MCF 10A (cell line): ENCODE measurements at regions not wholly inside any gene's neighbourhood (a gene's known extent, or its start where the extent isn't known, plus 50 kb on each side); places are given as distances from the start of the nearest gene placed in this dataset.

Experiments
- BruUV-seq: library from RNA; stranded (reverse); fragments of 400-500 nt; replicated peaks from 2 replicates; lab custom pipeline; 2021; lab: Mats Ljungman, UMichigan
- CTCF ChIA-PET: fragments of 300-600 bp; sonication (Branson Sonifier 250); formaldehyde crosslinking; extraction: SDS; loops from one replicate; lab custom pipeline; 2021; ENCODE audit warnings: antibody characterized with exemption, inconsistent platforms; lab: Yijun Ruan, JAX
- POLR2A ChIA-PET: fragments of 300-600, 350-650 bp; sonication (Branson Sonifier 250); formaldehyde crosslinking; extraction: SDS; loops from one replicate; lab custom pipeline; 2020; ENCODE audit warnings: antibody characterized with exemption, inconsistent platforms; lab: Yijun Ruan, JAX
- DNase-seq: peaks from one replicate; pipeline ENCODE4 v3.0.0-alpha.2; 2018; ENCODE audit not compliant: unreplicated experiment
- H3K27ac Mint-ChIP-seq: one replicate; pipeline ENCODE4 v1.8.0; 2022; ENCODE audit warnings: mild to moderate bottlenecking, low read depth, mixed read lengths; ENCODE audit not compliant: unreplicated experiment
- H3K27me3 Mint-ChIP-seq: one replicate; pipeline ENCODE4 v1.8.0; 2022; ENCODE audit warnings: mixed read lengths; ENCODE audit not compliant: insufficient read depth, unreplicated experiment
- H3K36me3 Mint-ChIP-seq: one replicate; pipeline ENCODE4 v1.8.0; 2022; ENCODE audit warnings: mild to moderate bottlenecking, moderate library complexity, mixed read lengths; ENCODE audit not compliant: insufficient read depth, unreplicated experiment
- H3K4me1 Mint-ChIP-seq: one replicate; pipeline ENCODE4 v1.8.0; 2022; ENCODE audit warnings: mixed read lengths; ENCODE audit not compliant: insufficient read depth, unreplicated experiment
- H3K4me3 Mint-ChIP-seq: one replicate; pipeline ENCODE4 v1.8.0; 2022; ENCODE audit warnings: mild to moderate bottlenecking, moderate library complexity, mixed read lengths; ENCODE audit not compliant: unreplicated experiment
- H3K9me3 Mint-ChIP-seq: one replicate; pipeline ENCODE4 v1.8.0; 2022; ENCODE audit warnings: mixed read lengths; ENCODE audit not compliant: unreplicated experiment
- CTCF ChIP-seq: fragments of 200-600 bp; IDR thresholded peaks from one replicate; pipeline ENCODE4 v1.8.0; 2022; ENCODE audit warnings: antibody characterized with exemption, mild to moderate bottlenecking; ENCODE audit not compliant: unreplicated experiment
- intact Hi-C: fragments of 100-400 bp; cut with micrococcal nuclease; formaldehyde crosslinking; loops from 2 replicates; pipeline ENCODE4 v1.14.1; 2022

GRCh38 chr6:129764761-129765407, 54.9 kb upstream of the ARHGAP18 start:
- ChIA-PET CTCF (interaction anchor here (0.8 to 2.2 kb wide), 3 partner anchors 10 to 167 kb away, joined by 4 to 9 read pairs (median 4); no protein-coding TSS in a partner anchor), POLR2A (interaction anchor here (0.9 kb wide), 1 partner anchor 16 kb away, joined by 4 read pairs; no protein-coding TSS in a partner anchor)
- no peaks in the 10 kb centered on the region for H3K27me3 Mint-ChIP-seq
- no peaks in the 10 kb centered on the region for H3K9me3 Mint-ChIP-seq
- no peak for DNase-seq
- no TSS peak for BruUV-seq
- H3K4me3 Mint-ChIP-seq, result no peak overlapping the region
- no peak overlapping the region for H3K27ac Mint-ChIP-seq
- intact Hi-C loops, result no loop called here
- H3K36me3 Mint-ChIP-seq, result no peaks in the 10 kb centered on the region
- peaks cover 12% of the 10 kb centered on the region for H3K4me1 Mint-ChIP-seq
- no peak for TF ChIP-seq CTCF

- peaks cover 8% of the 10 kb centered on the region for H3K4me1 Mint-ChIP-seq
- CTCF ChIA-PET, result interaction anchor here (1.0 kb wide), 1 partner anchor 262 kb away, joined by 3 read pairs; no protein-coding TSS in a partner anchor
- H3K27me3 Mint-ChIP-seq, result no peaks in the 10 kb centered on the region
- no peaks in the 10 kb centered on the region for H3K36me3 Mint-ChIP-seq
- no peak overlapping the region for H3K4me3 Mint-ChIP-seq
- H3K9me3 Mint-ChIP-seq, result no peaks in the 10 kb centered on the region
- no peak for TF ChIP-seq CTCF
- BruUV-seq, result no TSS peak
- POLR2A ChIA-PET, result interaction anchor here (0.6 kb wide), 1 partner anchor 604 kb away, joined by 3 read pairs; no protein-coding TSS in a partner anchor
- no peak for DNase-seq
- intact Hi-C loops, result no loop called here
- H3K27ac Mint-ChIP-seq, result no peak overlapping the region
Measured at GRCh38 chr6:129759796-129760605, 50.0 kb upstream of the ARHGAP18 start.
